A549 (cell line): ENCODE measurements at regions not wholly inside any gene's neighbourhood (a gene's known extent, or its start where the extent isn't known, plus 50 kb on each side); places are given as distances from the start of the nearest gene placed in this dataset.

Experiments used
- CBX8 ChIP-seq: fragments of 200-600 bp; sonication (generic); IDR thresholded peaks from 2 replicates; pipeline ENCODE4 v1.6.1; 2016
- JUN ChIP-seq, 2 experiments: fragments of >200 bp; sonication (Bioruptor Twin); formaldehyde crosslinking; IDR thresholded peaks; 2 replicates in 1 of 2; 3 replicates in 1 of 2; pipeline ENCODE4 v1.6.1; 2016 to 2017
- POLR2AphosphoS2 ChIP-seq: conservative IDR thresholded peaks from 2 replicates; pipeline ENCODE4 v1.6.1; 2012; ENCODE audit warnings: low read length, improper control_type of control experiment, inconsistent platforms
- RFX5 ChIP-seq: fragments of 450-650 bp; IDR thresholded peaks from 2 replicates; pipeline ENCODE4 v1.7.1; 2014; ENCODE audit warnings: antibody characterized with exemption, mild to moderate bottlenecking, moderate library complexity
- SREBF2 ChIP-seq: fragments of 450-650 bp; IDR thresholded peaks from 2 replicates; pipeline ENCODE4 v1.6.1; 2014; ENCODE audit warnings: mild to moderate bottlenecking, moderate library complexity
- ZC3H11A ChIP-seq: fragments of 450-650 bp; IDR thresholded peaks from 2 replicates; pipeline ENCODE4 v1.6.1; 2014; ENCODE audit warnings: antibody characterized with exemption, mild to moderate bottlenecking
- TF ChIP-seq, protein P1 (sequence below): fragments of >200 bp; sonication (Bioruptor Twin); formaldehyde crosslinking; IDR thresholded peaks from 3 replicates; pipeline ENCODE4 v1.5.1; 2016
- TF ChIP-seq, protein P2 (sequence below): fragments of 450-650 bp; IDR thresholded peaks from 2 replicates; pipeline ENCODE4 v1.6.1; 2014; ENCODE audit warnings: antibody characterized with exemption

DNA sequence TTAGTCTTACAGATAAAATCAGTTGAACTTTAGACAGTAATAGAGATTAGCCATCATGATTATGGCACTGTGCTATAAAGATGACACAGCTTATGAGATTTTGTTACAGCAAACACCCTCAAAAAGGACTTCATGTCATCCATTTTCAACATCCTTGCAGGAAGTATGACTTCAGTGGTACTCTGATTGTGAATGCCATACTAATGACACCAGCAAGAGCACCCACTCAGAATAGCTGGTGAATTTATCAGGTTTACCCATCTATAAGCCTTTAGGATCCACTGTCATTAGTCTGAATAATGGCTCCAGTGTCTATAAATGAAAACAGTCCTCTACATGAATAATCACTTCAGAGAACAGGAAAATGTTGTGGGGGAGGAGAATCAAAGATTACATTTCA lies 615.2 kb downstream of the RPS29 start:
- TF ChIP-seq CBX8 (no peak), JUN (IDR thresholded peaks at IDR 0.05) (no peak), SREBF2 (no peak), POLR2AphosphoS2 (no peak), RFX5 (no peak), ZC3H11A (no peak)
- TF ChIP-seq, protein P1, sequence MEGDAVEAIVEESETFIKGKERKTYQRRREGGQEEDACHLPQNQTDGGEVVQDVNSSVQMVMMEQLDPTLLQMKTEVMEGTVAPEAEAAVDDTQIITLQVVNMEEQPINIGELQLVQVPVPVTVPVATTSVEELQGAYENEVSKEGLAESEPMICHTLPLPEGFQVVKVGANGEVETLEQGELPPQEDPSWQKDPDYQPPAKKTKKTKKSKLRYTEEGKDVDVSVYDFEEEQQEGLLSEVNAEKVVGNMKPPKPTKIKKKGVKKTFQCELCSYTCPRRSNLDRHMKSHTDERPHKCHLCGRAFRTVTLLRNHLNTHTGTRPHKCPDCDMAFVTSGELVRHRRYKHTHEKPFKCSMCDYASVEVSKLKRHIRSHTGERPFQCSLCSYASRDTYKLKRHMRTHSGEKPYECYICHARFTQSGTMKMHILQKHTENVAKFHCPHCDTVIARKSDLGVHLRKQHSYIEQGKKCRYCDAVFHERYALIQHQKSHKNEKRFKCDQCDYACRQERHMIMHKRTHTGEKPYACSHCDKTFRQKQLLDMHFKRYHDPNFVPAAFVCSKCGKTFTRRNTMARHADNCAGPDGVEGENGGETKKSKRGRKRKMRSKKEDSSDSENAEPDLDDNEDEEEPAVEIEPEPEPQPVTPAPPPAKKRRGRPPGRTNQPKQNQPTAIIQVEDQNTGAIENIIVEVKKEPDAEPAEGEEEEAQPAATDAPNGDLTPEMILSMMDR, result no peak
- TF ChIP-seq, protein P2, sequence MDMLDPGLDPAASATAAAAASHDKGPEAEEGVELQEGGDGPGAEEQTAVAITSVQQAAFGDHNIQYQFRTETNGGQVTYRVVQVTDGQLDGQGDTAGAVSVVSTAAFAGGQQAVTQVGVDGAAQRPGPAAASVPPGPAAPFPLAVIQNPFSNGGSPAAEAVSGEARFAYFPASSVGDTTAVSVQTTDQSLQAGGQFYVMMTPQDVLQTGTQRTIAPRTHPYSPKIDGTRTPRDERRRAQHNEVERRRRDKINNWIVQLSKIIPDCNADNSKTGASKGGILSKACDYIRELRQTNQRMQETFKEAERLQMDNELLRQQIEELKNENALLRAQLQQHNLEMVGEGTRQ, result no peak
